ENCODE measurements at regions not wholly inside any gene's neighbourhood (a gene's known extent, or its start where the extent isn't known, plus 50 kb on each side); places are given as distances from the start of the nearest gene placed in this dataset.

DNA sequence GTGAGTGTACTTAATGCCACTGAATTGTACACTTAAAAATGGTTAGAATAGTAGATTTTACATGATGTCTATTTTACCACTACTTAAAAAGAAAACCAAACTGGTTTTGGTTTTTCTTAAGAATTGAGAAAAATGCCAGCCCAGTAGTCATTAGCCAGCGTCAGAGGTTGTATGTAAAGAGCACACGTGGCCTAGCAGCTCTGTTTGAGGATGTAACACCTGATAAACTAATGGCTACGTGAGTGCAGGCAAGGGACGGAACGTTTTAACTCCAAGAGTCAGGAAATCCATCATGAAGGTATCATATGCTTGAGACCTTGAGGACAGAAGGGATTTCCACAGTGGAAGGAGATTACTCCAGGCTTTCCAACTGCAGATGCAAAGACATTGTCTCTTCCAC is 223.7 kb downstream of the MRPL39 start:
- no peak overlapping the region for H3K9ac ChIP-seq (ENCODE audit: low read length)
- no peak overlapping the region for H3K27ac ChIP-seq (ENCODE audit: low read length)
- H2AFZ ChIP-seq (ENCODE audit: low read depth, low read length) = no peak overlapping the region
- peaks cover 24% of the 10 kb centered on the region for H3K4me1 ChIP-seq (ENCODE audit: low read length)
- no peak overlapping the region for H3K4me2 ChIP-seq (ENCODE audit: low read length)
- H3K9me3 ChIP-seq (ENCODE audit: insufficient read depth, low read length) = no peaks in the 10 kb centered on the region
- TF ChIP-seq CTCF (IDR thresholded peaks at IDR 0.05; ENCODE audit: low read depth, low read length) (no peak), EZH2phosphoT487 (IDR thresholded peaks at IDR 0.05; ENCODE audit: low read depth) (no peak)
- H3K4me3 ChIP-seq (ENCODE audit: low read length) = no peak overlapping the region
- H3K27me3 ChIP-seq (ENCODE audit: low read depth, low read length) = no peaks in the 10 kb centered on the region
- H3K79me2 ChIP-seq (ENCODE audit: low read length) = no peaks in the 10 kb centered on the region
- H4K20me1 ChIP-seq (ENCODE audit: insufficient read depth, low read length) = no peaks in the 10 kb centered on the region
- H3K36me3 ChIP-seq (replicated peaks; ENCODE audit: low read depth, low read length) = no peaks in the 10 kb centered on the region

- H4K20me1 ChIP-seq (ENCODE audit: insufficient read depth, low read length) = no peaks in the 10 kb centered on the region
- H3K4me3 ChIP-seq (ENCODE audit: low read length) = no peak overlapping the region
- TF ChIP-seq CTCF (IDR thresholded peaks at IDR 0.05; ENCODE audit: low read depth, low read length) = no peak
- TF ChIP-seq EZH2phosphoT487 (IDR thresholded peaks at IDR 0.05; ENCODE audit: low read depth) = no peak
- H3K79me2 ChIP-seq (ENCODE audit: low read length) = no peaks in the 10 kb centered on the region
- H3K27me3 ChIP-seq (ENCODE audit: low read depth, low read length) = no peaks in the 10 kb centered on the region
- peaks cover 14% of the 10 kb centered on the region; the same call in 1 of the 2 replicates for H3K4me1 ChIP-seq (ENCODE audit: low read length)
- H3K36me3 ChIP-seq (replicated peaks; ENCODE audit: low read depth, low read length) = no peaks in the 10 kb centered on the region
- H2AFZ ChIP-seq (ENCODE audit: low read depth, low read length) = no peak overlapping the region
- no peak overlapping the region for H3K4me2 ChIP-seq (ENCODE audit: low read length)
- H3K9me3 ChIP-seq (ENCODE audit: insufficient read depth, low read length) = no peaks in the 10 kb centered on the region; the same call in 1 of the 2 replicates
- H3K27ac ChIP-seq (ENCODE audit: low read length) = no peak overlapping the region
- no peak overlapping the region for H3K9ac ChIP-seq (ENCODE audit: low read length)
Observed at GRCh38 chr21:25381936-25382452, 225.3 kb downstream of the MRPL39 start.

- Histone ChIP-seq H3K79me2 (ENCODE audit: low read length) (no peaks in the 10 kb centered on the region), H3K9me3 (ENCODE audit: insufficient read depth, low read length) (no peaks in the 10 kb centered on the region; the same call in 1 of the 2 replicates), H3K9ac (ENCODE audit: low read length) (no peak overlapping the region), H3K36me3 (replicated peaks; ENCODE audit: low read depth, low read length) (no peaks in the 10 kb centered on the region), H3K4me2 (ENCODE audit: low read length) (no peak overlapping the region), H3K27ac (ENCODE audit: low read length) (no peak overlapping the region), H4K20me1 (ENCODE audit: insufficient read depth, low read length) (no peaks in the 10 kb centered on the region), H3K27me3 (ENCODE audit: low read depth, low read length) (no peaks in the 10 kb centered on the region), H3K4me1 (ENCODE audit: low read length) (no peaks in the 10 kb centered on the region), H2AFZ (ENCODE audit: low read depth, low read length) (no peak overlapping the region), H3K4me3 (ENCODE audit: low read length) (no peak overlapping the region)
- TF ChIP-seq EZH2phosphoT487 (IDR thresholded peaks at IDR 0.05; ENCODE audit: low read depth) = no peak
- TF ChIP-seq CTCF (IDR thresholded peaks at IDR 0.05; ENCODE audit: low read depth, low read length) = no peak
Observed at GRCh38 chr21:25375675-25376074, 231.6 kb downstream of the MRPL39 start.

- H3K27me3 ChIP-seq (ENCODE audit: low read depth, low read length) = no peaks in the 10 kb centered on the region
- H3K4me1 ChIP-seq (ENCODE audit: low read length) = no peaks in the 10 kb centered on the region
- H3K36me3 ChIP-seq (replicated peaks; ENCODE audit: low read depth, low read length) = no peaks in the 10 kb centered on the region
- no peak overlapping the region for H2AFZ ChIP-seq (ENCODE audit: low read depth, low read length)
- H4K20me1 ChIP-seq (ENCODE audit: insufficient read depth, low read length) = no peaks in the 10 kb centered on the region
- H3K27ac ChIP-seq (ENCODE audit: low read length) = no peak overlapping the region
- H3K4me3 ChIP-seq (ENCODE audit: low read length) = no peak overlapping the region
- no peak overlapping the region for H3K9ac ChIP-seq (ENCODE audit: low read length)
- no peaks in the 10 kb centered on the region; the same call in 1 of the 2 replicates for H3K9me3 ChIP-seq (ENCODE audit: insufficient read depth, low read length)
- TF ChIP-seq EZH2phosphoT487 (IDR thresholded peaks at IDR 0.05; ENCODE audit: low read depth) (no peak), CTCF (IDR thresholded peaks at IDR 0.05; ENCODE audit: low read depth, low read length) (no peak)
- H3K4me2 ChIP-seq (ENCODE audit: low read length) = no peak overlapping the region
- no peaks in the 10 kb centered on the region for H3K79me2 ChIP-seq (ENCODE audit: low read length)
Observed at GRCh38 chr21:25373126-25374082, 233.9 kb downstream of the MRPL39 start.

All from OCI-LY3 (cell line).